ENCODE measurements at regions not wholly inside any gene's neighbourhood (a gene's known extent, or its start where the extent isn't known, plus 50 kb on each side); places are given as distances from the start of the nearest gene placed in this dataset.
"Not testable (repeated sequence)": the region's sequence is repeated elsewhere in the genome, so short reads cannot be mapped to it uniquely, and the experiment has no call there.

DNA sequence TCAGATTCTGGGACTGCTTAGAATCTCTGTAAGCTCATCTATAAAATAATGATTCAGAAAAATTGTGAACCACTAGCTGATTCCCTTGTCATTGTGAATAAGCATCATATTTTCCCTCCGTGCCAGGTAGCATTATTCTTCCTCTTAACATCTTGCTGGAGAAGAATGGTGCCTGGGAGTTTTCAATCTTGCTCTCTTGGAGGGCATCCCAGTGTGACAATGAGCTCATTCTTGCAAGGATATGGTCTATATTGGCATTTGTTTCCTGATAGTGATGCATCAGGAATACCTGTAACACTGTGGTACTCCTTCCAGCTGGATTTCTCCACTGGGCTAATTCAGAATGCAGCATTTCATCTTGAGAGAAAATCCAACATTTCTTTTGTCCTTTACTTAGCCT lies 126.4 kb upstream of the ITGB1 start:
- H2AFZ ChIP-seq (ENCODE audit: low read length), result no peak overlapping the region
- intact Hi-C loops (cut with micrococcal nuclease; ENCODE audit: unreplicated experiment), result no loop called here
- H3K4me2 ChIP-seq (ENCODE audit: low read length), result no peak overlapping the region
- TF ChIP-seq, protein P1, sequence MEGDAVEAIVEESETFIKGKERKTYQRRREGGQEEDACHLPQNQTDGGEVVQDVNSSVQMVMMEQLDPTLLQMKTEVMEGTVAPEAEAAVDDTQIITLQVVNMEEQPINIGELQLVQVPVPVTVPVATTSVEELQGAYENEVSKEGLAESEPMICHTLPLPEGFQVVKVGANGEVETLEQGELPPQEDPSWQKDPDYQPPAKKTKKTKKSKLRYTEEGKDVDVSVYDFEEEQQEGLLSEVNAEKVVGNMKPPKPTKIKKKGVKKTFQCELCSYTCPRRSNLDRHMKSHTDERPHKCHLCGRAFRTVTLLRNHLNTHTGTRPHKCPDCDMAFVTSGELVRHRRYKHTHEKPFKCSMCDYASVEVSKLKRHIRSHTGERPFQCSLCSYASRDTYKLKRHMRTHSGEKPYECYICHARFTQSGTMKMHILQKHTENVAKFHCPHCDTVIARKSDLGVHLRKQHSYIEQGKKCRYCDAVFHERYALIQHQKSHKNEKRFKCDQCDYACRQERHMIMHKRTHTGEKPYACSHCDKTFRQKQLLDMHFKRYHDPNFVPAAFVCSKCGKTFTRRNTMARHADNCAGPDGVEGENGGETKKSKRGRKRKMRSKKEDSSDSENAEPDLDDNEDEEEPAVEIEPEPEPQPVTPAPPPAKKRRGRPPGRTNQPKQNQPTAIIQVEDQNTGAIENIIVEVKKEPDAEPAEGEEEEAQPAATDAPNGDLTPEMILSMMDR (conservative IDR thresholded peaks at IDR 0.05; ENCODE audit: low read length), result no peak
- TF ChIP-seq EZH2phosphoT487 (IDR thresholded peaks at IDR 0.05; ENCODE audit: borderline replicate concordance, low read depth, low read length), result no peak
- no peak overlapping the region for H3K27ac ChIP-seq (ENCODE audit: low read depth, low read length, poor library complexity, severe bottlenecking)
- no peaks in the 10 kb centered on the region for H3K79me2 ChIP-seq (ENCODE audit: insufficient read depth, low read depth, low read length)
- H3K9me2 ChIP-seq (ENCODE audit: insufficient read depth, low read length), result no peaks in the 10 kb centered on the region
- POLR2A ChIA-PET, result interaction anchor here (0.8 to 1.2 kb wide), 8 partner anchors 9 to 815 kb away, joined by 3 to 7 read pairs (median 4); no protein-coding TSS in a partner anchor
- BruUV-seq (replicated peaks), result no TSS peak
- CTCF ChIA-PET (ENCODE audit: unreplicated experiment), result no interaction called here
- H3K4me1 ChIP-seq (ENCODE audit: insufficient read depth, low read length, poor library complexity, severe bottlenecking), result no peaks in the 10 kb centered on the region
- H3K4me3 ChIP-seq (ENCODE audit: low read depth, low read length, poor library complexity, severe bottlenecking), result no peak overlapping the region
- no peaks in the 10 kb centered on the region; the same call in 1 of the 2 replicates for H3K36me3 ChIP-seq (ENCODE audit: insufficient read depth, low read length)
- DNase-seq (ENCODE audit: low spot score), result no peak
- H3K9me3 ChIP-seq (ENCODE audit: low read length), result 0 out of 2 replicates have a peak, but pooled peaks cover 8% of the 10 kb centered on the region
- no peaks in the 10 kb centered on the region for H4K20me1 ChIP-seq (ENCODE audit: insufficient read depth, low read length)

DNA sequence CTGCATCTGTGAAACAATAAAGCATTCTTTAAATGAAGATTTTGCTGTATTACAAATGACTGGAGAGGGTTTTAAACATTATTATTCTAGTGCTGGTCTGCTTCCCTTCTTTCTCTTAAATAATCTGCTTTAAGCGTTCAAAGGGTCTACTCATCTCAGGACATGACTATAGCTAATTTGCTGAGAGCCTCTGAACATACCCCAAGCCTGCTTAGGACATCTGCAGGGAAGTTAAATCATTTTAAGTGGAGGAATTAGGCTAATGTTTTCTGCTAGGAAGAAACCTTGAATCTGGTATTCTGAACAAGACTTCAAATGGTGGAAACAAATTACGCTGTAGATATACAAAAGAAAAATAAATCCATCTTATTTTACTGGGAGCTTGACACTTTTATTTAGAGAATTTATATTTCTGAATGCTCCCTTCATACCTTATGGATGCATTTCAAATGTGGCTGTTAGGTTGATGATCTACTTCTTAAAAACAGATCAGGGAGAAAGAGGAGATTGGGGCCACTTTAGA lies 124.4 kb upstream of the ITGB1 start:
- H3K4me1 ChIP-seq (ENCODE audit: insufficient read depth, low read length, poor library complexity, severe bottlenecking), result no peaks in the 10 kb centered on the region
- POLR2A ChIA-PET, result interaction anchor here (0.6 to 2.4 kb wide), 4 partner anchors 11 to 702 kb away, joined by 3 to 7 read pairs (median 3); no protein-coding TSS in a partner anchor
- no TSS peak for BruUV-seq (replicated peaks)
- TF ChIP-seq, protein P1 (conservative IDR thresholded peaks at IDR 0.05; ENCODE audit: low read length), result no peak
- TF ChIP-seq EZH2phosphoT487 (IDR thresholded peaks at IDR 0.05; ENCODE audit: borderline replicate concordance, low read depth, low read length), result no peak
- DNase-seq (ENCODE audit: low spot score), result no peak
- no peaks in the 10 kb centered on the region for H3K9me3 ChIP-seq (ENCODE audit: low read length)
- no peaks in the 10 kb centered on the region for H3K9me2 ChIP-seq (ENCODE audit: insufficient read depth, low read length)
- no peaks in the 10 kb centered on the region for H3K79me2 ChIP-seq (ENCODE audit: insufficient read depth, low read depth, low read length)
- no peak overlapping the region for H2AFZ ChIP-seq (ENCODE audit: low read length)
- H4K20me1 ChIP-seq (ENCODE audit: insufficient read depth, low read length), result no peaks in the 10 kb centered on the region
- intact Hi-C loops (cut with micrococcal nuclease; ENCODE audit: unreplicated experiment), result no loop called here
- no peaks in the 10 kb centered on the region; the same call in 1 of the 2 replicates for H3K36me3 ChIP-seq (ENCODE audit: insufficient read depth, low read length)
- no peak overlapping the region for H3K4me2 ChIP-seq (ENCODE audit: low read length)
- H3K27ac ChIP-seq (ENCODE audit: low read depth, low read length, poor library complexity, severe bottlenecking), result no peak overlapping the region
- no peak overlapping the region for H3K4me3 ChIP-seq (ENCODE audit: low read depth, low read length, poor library complexity, severe bottlenecking)
- CTCF ChIA-PET (ENCODE audit: unreplicated experiment), result no interaction called here

DNA sequence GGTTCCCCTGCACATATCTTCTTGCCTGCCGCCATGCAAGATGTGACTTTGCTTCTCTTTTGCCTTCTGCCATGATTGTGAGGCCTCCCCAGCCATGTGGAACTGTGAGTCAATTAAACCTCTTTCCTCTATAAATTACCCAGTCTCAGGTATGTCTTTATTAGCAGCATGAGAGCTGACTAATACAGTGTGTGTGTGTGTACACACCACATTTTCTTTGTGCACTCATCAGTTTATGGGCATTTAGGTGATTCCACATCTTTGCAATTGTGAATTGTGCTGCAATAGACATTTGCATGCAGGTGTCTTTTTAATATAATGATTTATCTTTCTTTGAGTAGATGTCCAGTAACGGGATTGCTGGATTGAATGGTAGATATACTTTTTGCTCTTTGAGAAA lies 122.4 kb upstream of the ITGB1 start:
- H3K4me2 ChIP-seq (ENCODE audit: low read length); H3K9me2 ChIP-seq (ENCODE audit: insufficient read depth, low read length); H2AFZ ChIP-seq (ENCODE audit: low read length); H3K4me1 ChIP-seq (ENCODE audit: insufficient read depth, low read length, poor library complexity, severe bottlenecking); H3K9me3 ChIP-seq (ENCODE audit: low read length); intact Hi-C loops (cut with micrococcal nuclease; ENCODE audit: unreplicated experiment); H3K79me2 ChIP-seq (ENCODE audit: insufficient read depth, low read depth, low read length); DNase-seq (ENCODE audit: low spot score); BruUV-seq (replicated peaks); H3K4me3 ChIP-seq (ENCODE audit: low read depth, low read length, poor library complexity, severe bottlenecking); H3K27ac ChIP-seq (ENCODE audit: low read depth, low read length, poor library complexity, severe bottlenecking); H4K20me1 ChIP-seq (ENCODE audit: insufficient read depth, low read length); H3K36me3 ChIP-seq (ENCODE audit: insufficient read depth, low read length): not testable (repeated sequence)
- POLR2A ChIA-PET, result interaction anchor here (1.0 to 1.3 kb wide), 2 partner anchors 12 to 43 kb away, joined by 5 to 6 read pairs; no protein-coding TSS in a partner anchor
- CTCF ChIA-PET (ENCODE audit: unreplicated experiment), result interaction anchor here (0.6 kb wide), 1 partner anchor 72 kb away, joined by 3 read pairs; no protein-coding TSS in a partner anchor

All from OCI-LY7 (cell line).